HUDEP-2 (cell line): ENCODE measurements at regions not wholly inside any gene's neighbourhood (a gene's known extent, or its start where the extent isn't known, plus 50 kb on each side); places are given as distances from the start of the nearest gene placed in this dataset.

Source experiments
- DNase-seq, 76 experiments: peaks; one replicate each; lab custom pipeline; 2025; ENCODE audit not compliant: unreplicated experiment in 76 of 76; lab: John Stamatoyannopoulos, UW

DNA sequence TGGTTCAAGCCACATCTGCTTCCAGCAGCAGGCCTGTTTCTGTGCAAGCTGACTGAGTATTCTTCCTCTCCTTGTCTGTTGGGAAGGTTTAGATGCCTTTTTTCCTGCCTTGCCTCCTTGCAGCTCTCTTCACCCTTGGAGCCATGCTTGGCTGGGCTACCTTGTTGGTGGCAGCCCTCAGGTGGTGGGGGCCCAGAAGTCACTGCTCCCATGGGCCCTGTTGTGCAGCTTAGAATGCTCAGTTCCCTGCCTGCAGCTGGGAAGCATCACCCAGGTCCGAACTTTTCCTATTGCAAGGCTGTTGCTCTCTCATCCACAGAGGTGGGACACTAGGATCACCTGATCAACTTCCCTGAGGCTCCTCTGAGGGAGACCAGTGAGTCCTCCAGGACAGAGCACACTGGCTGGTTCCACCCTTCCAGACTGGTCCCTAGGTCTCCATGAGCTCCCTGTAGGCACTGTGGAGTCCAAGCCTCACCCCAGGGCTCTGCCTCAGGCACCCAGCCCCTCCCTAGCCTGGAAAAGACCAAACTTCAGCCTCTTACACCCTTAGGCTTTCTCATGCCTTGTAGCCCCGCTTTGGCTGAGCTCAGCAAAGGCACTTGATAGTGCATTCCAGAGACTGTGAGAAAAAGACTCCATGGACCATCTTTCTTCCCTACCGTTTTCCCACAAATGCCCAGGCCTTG, 219.3 kb upstream of the SH3BP4 start:
- DNase-seq = no peak

DNA sequence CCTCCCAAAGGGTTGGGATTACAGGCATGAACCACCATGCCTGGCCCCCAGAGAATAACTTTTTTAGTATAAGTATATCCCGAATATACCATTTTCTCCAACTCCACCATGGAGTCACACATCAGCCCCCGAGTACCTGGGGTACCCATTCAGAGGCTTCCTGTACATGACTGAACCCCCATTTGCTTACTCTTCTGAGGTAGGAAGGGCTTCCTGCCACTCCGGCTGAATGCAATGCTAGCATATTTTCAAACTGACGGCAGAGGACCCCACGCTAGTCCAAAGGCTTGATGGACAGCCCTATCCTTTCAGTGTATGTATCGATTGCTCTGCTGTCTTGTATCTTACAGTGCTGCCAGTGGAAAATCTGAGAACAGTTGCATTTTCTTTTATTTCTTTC, 220.6 kb upstream of the SH3BP4 start:
- no peak for DNase-seq

DNA sequence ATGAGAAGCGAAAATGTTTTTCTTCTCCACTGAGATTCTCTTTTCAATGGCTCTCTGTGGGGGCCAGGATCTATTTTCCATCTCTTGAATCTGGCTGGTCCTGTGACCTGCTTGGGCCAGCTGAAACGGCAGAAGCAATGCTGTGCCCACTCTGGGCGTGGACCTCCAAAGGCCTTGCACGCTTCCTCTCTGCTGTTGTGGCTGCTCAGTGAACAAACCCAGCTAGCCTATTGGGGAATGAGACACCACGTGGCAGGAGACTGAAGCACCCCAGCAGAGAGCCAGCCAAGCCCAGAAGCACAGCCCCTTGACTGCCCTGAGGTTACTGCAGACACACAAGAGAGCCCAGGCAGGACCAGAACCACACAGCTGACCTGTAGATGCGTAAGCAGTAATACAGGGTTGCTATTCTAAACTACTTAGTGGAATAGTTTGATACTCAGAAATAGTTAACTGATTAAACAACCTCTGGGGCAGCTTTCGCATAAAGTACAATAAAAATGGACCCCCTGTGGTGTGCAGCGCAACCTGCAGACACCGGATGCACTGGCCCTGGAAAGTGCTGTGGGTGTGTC, 221.7 kb upstream of the SH3BP4 start:
- DNase-seq = no peak

DNA sequence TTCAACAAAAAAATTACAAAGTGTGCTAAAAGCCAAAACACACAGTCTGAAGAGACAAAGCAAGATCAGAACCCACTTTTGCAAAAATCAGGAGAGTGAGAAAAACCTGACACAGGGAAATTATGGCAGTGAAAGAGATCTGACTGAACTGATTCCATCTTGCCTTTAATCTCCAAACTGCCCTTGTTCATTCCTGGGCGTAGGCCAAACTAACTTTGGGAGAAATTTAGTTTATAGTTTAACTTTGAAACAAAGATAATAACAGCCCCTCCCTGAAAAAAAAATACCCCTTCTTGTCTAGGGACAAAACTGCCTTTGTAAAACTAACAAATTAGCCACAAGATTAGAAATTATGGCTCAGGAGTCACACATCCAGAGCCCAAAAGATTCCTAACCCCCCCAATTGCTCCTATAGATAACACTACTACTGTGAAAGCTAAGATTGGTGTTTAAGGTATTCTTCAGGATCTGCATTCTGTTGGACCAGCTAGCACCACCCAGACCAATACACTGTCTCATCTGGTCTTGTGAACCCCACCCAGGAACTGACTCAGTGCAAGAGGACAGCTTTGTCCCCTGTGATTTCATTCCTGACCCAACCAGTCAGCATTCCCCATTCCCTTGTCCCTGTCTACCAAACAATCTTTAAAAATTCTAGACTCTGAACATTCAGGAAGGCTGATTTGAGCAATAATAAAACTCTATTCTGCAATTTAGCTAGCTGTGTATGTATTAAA, 226.1 kb upstream of the SH3BP4 start:
- DNase-seq = no peak

DNA sequence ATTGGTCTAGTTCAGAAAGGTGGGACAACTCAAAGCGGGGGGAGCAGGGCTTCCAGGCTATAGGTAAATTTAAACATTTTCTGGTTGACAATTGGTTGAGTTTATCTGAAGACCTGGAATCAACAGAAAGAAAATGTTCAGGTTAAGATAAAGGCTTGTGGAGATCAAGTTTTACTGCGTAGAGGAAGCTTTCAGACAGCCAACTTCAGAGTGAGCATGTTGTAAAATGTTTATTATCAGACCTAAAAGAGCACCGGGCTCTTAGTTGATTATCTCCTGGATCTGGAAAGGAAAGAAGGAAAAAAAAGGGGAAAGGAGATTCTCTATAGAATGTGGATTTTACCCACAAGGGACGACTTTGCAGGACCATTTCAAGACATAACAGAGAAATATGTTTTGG, 227.0 kb upstream of the SH3BP4 start:
- DNase-seq = no peak

DNA sequence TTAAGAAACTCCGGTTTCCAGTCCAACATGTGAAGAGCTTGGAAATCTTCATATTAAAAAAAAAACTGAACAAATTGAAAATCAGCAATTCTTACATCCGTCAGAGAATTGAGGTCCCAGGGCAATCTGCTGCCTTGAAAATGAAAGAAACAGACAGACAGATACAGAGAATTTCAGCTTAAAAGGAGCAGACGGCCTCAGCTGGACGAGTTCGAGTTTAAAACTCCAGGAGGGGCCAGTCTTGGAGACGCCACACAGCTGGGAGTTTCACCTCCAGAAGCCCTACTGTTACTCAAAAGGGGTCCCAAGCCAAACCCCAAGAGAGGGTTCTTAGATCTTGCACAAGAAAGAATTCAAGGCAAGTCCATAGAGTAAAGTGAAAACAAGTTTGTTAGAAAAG, 226.5 kb upstream of the ARL4C start:
- no peak for DNase-seq

DNA sequence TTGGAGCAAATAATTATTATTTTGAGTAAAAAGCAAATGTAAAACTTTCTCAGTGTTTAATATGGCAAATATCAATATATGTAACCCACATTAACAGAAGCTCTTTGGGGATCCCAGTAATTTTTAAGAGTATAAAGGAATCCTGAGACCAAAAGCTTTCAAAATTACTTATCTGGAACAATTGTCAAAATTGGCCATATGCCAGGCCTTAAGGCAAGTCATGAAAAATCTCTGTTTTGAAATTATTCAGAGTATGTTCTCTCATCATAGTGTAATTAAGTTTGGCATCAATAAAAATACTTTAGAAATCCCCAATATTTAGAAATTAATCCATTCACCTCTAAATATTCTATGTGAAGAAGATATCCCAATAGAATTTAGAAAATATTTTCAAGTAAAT, 225.3 kb upstream of the ARL4C start:
- no peak for DNase-seq

DNA sequence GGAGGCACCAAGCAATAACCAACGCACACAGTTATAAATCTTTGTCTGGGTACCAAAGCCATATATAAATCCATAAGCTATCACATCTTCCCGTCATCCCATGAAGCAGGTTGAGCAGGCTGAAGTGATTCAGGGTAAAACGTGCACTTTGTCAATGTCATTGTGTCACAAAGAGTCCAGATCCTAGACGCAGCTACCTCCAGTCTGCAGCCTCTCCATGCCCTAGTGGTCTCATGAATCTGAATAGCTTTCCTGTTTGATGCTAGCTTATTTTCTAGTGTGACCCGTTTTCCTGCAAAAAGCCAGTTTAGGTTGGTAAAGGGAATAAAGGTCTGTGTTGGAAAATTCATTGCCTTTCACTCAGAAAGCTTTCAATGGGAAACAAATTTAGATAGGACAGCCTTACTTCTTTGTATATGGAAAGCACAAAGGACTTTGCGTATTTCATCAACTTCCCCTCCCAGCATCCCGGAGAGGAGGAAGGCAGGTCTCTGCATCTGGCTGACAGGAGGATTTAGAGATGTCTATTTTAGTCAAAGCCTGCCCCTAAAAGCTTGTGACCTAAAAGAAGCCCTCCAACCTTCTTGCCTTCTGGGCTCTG, 222.3 kb upstream of the ARL4C start:
- peak in 1 of 76 experiments; percentile 1 for DNase-seq

DNA sequence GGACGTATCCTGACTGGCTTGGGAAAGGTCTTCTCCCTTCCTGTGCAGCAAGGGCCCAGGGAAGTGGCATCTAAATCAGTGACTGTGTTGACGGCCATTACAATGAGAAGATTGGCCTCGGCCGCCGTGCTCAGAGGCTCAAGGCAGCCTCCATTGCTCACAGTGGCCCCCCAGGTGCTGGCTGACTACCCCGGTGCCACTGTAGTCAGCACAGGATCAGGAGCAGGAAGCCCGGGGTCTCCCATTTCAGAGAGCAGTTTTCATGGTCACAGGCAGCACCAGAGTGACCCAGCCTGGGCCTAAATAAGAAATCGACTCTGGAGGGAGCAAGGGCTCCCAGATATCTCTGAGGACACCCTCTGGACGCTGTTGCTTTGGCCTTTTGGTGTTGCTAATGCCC, 219.4 kb upstream of the ARL4C start:
- DNase-seq = no peak

DNA sequence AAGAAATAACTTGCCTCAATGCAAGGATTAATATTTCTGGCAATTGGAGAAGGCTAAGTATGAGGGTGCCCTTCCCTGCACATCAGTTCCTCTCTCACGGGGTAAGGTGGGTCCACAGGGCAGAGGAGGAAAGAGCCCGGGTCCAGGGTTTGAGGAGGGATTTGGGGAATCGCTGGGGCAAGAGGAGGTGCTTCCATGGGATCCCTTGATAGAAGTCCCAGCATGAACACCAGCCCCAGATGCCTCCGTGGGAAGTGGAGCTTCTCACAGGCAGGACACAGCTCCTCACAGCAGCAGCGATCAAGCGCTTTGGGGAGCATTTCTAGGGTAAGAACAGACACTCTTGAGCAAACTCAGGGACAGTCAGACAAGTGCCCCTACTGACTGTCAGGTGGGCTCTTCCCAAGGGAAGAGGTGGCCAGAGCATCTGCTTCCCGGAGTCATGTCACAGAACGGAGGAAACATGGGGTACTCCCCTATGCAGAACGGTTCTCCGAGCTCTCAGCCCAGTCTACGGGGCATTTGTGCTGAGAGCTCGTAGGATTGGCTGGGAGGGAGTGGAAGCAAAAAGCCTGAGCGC, 218.9 kb upstream of the ARL4C start:
- no peak for DNase-seq

DNA sequence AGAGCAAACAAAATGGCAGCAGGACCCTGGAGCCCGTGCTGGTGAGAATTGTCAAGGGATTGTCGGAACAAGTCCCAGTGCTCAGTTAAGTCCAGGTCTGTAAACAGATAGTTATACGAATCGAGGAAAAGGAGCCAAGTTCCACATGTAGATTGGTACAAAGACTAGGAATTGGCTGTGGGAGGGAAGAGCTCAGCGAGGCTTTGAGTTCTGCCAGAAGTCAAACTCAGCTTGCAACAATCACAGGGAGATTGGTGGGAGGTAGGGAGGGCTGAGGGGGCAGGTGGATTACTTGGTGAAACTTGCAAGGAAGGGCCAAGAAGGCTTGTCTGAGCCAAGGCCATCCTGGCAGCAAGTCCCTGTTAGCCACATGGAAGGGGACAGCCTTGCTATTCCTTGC, 217.8 kb upstream of the ARL4C start:
- DNase-seq = no peak

DNA sequence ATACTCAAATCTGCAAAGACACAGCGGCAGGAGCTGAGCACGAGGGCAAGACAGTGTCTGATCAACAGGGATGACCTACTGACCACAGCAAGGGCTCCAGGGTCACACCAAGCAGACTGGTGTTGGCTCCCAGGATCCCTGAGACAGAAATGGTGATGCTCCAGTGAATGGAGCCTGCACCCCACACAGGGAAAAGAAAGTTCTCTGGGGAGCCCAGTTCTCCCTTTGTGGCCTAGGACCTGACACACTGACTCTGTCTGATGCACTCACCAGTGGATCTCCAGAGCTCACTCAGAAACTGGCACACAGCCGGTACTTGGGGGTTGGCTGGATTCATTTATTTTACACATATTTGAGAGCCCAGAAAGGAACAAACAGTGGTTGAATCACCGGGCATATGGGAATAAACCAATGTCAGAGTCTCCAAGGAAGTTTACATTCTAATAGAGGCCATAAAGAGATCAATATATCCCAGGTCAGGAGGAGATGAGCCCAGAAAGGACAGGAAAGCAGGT, 215.6 kb upstream of the ARL4C start:
- DNase-seq = no peak

DNA sequence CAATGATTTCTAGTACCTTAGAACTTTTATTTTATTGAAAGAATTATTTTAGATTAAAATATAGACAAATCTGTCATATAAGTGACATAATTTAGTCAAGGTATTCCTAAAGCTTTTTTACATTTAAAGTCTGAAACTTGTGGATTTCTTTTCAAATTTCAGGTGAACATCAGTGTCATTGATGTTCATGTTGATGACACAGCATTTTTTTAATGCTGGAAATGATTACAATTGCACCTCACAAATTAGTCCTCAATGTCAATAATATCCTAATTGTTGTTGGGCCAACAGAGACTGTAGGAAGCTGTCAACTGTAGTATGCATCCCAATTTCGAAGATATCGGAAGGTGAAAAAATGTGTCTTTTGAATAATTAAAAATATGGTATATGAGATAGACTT, 214.4 kb upstream of the ARL4C start:
- no peak for DNase-seq

DNA sequence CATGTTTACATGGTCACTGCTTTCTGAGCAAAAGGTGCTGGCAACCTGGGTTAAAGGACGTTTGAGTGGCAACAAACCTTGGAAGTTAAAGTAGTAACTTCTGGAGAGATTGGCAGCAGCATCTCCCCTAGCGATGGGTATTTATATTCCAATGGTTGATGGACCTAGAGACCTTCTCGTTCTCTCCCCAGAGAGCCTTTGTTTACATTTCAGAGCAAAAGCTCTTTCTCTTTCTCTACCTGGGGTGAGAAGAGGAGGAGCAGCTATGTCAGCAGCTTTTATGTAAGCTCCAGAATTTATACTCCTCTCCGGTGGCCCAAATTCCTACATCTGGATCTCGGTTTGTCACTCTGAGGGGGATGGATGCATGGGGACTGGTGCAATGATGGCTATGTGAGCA, 213.7 kb upstream of the ARL4C start:
- no peak for DNase-seq

DNA sequence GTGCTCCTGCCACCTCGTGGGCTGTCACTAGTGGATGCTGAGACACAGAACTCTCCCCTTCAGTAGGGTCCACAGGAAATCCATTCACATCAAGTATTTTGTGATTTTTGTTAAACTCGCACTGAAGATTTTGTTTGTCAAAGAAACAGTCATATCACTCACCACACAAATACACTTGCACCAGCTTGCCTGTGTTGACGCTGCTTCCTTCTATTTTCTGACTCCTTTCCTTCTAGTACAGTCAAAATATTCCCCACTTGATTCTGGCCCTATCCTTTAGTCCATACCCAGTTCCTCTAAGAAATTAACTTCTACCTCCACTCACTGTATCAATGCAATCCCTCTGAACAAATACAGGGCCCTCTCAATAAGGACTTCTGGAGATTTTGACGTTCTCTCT, 213.2 kb upstream of the ARL4C start:
- no peak for DNase-seq

DNA sequence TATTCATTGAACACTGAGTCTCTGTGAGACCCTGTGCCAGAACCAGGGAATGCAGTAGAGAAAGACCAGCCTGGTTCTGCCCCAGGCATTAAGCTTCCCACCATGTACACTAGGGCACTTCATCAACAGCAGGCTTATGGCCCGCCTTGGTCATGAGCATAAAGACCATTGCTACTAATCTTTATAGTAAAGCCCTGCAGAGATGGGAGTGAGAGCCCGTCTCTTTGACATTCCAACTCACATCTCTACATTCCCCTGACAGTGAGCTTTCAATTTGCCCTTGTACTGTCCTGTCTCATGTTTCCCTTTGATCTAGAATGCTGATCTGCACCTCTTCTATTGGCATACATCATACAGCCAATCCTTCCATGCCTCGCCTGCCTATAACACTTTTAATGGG, 211.8 kb upstream of the ARL4C start:
- DNase-seq = no peak

DNA sequence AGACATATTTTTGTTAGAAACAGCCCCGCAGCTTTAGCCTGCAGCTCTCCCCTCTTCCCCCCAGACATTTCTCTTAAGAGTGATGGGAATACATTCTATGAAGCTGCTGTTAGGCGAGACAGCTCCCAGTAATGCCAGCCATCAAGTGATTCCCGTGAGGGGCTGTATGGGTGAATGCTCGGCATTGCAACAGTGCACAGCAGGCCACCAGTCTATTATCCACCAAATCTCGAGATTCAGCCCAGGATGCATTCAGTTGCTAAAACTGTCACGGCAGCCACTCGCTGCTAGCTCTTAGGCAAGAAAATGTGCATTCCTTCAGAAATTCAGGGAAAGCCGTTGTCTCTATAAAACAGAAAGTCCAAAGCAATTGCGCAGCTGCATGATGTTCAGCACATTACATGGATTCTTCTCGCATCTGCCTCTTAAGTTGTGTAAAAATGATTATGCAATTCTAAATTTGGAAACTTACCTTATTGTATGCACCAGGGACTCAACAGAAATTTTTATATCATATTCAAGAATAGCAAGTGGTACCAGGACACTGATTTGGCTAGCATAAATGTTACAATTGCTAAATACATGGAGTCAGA, 211.3 kb upstream of the ARL4C start:
- no peak for DNase-seq

DNA sequence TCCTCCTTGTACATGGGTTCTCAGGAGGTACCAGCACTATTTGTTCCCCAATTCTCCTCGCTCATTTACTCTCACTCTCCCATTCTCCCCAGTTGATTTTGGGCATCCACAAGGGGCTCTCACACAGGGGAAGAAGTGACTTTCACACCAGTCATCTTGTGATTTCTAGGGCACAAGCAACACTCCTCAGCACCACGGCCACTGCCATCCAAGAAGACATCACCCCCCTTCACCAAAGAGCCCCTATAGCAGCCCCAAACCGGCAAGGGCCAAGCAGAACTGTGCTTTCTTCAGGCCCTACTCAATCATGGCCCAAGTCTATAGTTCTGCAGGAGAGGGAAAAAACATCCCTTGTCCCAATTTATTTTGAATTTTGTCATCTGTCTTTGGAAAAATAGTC, 209.2 kb upstream of the ARL4C start:
- no peak for DNase-seq

DNA sequence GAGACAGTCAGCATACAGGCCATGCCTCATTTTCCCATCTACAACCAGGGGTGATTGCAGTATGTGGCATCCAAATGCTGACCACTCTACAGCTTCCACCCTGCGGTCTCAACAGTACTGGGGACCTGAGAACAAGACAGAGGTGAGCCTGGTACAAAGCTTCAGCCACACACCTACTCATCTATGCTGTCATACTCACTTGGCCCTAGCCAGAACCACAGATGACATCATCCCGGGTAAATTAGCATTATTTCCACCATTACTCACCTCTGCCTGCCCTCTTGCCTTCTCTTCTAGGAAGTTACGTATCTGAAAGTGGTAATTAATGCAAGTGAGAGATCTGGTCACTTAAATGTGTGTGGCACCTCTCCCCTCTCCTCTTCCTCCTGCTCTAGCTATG, 208.2 kb upstream of the ARL4C start:
- no peak for DNase-seq

DNA sequence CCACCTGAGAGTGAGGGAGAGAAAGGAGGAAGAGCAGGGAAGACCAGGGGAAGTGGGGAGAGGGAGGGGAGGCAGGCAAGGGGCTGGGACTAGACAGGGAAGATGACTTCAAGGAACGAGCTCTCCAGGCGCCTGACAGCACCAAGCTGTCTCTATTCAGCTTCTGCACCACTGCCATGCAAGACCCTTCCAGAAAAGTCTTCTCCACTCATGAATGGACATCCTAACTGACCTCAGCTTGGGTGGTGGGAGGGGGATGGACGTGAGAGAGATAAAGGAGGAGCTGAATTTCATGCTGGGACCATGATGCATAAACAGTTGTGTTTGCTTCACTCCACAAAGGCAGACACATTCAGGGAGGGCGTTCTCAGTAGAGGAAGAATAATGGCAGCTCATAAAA, 206.4 kb upstream of the ARL4C start:
- no peak for DNase-seq

DNA sequence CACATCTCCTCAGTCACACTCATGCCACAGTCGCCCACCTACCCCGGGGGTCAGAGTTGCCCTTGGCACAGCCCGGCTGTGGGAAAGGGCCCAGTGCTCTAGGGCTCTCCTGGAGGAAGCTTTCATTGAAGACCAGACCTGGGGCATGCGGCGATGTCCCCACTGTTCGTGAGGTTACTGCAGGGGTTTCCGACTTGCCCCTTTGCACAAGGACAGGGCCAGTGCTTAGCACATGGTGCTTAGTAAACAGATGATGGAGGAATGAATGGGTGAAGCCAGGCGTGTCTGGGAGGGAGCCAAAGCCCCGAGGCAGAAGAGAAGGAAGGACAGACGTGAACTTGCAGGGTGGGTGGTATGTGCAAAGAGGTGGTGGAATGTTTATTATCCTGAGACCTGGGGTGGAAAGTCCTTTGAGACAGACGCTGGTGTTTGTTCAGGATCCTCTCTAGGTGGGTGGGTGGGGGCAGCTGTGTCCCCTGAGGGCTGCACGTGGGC, 205.9 kb upstream of the ARL4C start:
- no peak for DNase-seq
